ENCODE measurements at regions not wholly inside any gene's neighbourhood (a gene's known extent, or its start where the extent isn't known, plus 50 kb on each side); places are given as distances from the start of the nearest gene placed in this dataset.

DNA sequence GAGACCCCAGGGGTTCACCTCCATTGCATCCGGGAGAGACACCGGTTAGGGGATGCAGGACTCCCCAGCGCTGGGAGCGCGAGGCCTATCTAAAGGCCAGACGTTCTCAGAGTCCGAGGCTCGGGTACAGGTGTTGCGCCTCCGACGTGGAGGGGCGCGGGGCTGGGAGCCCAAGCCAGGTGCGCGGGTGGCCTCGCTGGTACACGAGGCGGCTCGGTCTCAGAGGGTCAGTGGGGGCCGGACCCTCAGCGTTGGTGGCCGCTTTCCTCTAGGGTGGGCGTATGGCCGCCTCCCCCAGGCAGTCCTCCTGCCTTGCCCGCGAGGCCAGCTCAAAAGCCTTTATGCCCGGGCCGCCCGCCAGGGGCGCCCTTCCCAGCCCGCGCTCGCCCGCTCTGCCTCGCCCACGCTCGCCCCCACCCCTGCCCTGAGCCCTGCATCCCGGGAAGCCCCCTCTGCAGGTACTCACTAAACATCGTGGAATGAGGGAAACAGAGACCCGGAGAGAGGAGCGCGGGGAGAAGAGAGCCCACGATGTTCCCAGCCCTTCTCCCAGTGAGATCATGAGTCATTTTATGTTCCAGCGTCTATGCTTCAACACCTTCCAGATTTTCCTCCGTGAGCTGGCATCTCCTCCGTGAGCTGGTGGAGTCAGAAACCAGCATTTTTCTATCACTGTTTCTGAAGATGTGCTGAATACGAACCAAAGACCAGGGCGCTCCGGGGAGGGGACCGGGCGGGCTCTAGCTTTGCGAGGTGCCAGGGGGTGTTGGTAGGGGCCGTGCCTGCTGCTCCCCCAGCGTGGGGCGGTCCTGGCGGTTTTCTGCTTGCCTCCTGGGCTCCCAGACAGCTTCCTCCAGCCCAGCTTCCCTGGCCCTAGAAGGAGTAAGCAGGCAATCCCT is 73.8 kb downstream of the DIO3 start:
- TF ChIP-seq, protein P1, sequence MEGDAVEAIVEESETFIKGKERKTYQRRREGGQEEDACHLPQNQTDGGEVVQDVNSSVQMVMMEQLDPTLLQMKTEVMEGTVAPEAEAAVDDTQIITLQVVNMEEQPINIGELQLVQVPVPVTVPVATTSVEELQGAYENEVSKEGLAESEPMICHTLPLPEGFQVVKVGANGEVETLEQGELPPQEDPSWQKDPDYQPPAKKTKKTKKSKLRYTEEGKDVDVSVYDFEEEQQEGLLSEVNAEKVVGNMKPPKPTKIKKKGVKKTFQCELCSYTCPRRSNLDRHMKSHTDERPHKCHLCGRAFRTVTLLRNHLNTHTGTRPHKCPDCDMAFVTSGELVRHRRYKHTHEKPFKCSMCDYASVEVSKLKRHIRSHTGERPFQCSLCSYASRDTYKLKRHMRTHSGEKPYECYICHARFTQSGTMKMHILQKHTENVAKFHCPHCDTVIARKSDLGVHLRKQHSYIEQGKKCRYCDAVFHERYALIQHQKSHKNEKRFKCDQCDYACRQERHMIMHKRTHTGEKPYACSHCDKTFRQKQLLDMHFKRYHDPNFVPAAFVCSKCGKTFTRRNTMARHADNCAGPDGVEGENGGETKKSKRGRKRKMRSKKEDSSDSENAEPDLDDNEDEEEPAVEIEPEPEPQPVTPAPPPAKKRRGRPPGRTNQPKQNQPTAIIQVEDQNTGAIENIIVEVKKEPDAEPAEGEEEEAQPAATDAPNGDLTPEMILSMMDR (IDR thresholded peaks at IDR 0.05; ENCODE audit: extremely low read depth in 1 of 2, insufficient read depth in 1 of 2, low read depth in 1 of 2, low read length in 2 of 2), result no peak
- TF ChIP-seq POLR2A (IDR thresholded peaks at IDR 0.05; ENCODE audit: low read depth, low read length) (no peak), POLR2AphosphoS5 (IDR thresholded peaks at IDR 0.05; ENCODE audit: insufficient read depth, low read depth, low read length) (no peak)
- TF ChIP-seq, protein P2, sequence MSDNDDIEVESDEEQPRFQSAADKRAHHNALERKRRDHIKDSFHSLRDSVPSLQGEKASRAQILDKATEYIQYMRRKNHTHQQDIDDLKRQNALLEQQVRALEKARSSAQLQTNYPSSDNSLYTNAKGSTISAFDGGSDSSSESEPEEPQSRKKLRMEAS (IDR thresholded peaks at IDR 0.05; ENCODE audit: insufficient read depth, insufficient read length), result no peak

Measured in endothelial cell of umbilical vein (primary cell).